Right lobe of liver (tissue), 4 donors: ENCODE measurements at regions not wholly inside any gene's neighbourhood (a gene's known extent, or its start where the extent isn't known, plus 50 kb on each side); places are given as distances from the start of the nearest gene placed in this dataset.

Experiments
- CTCF ChIP-seq, 4 donors: fragments of 200-600 bp in 3 of 4; fragments of 450-650 bp in 1 of 4; IDR thresholded peaks; one replicate each; pipeline versions ENCODE4 v1.5.1 to v1.8.0; 2016 to 2022; ENCODE audit warnings: antibody characterized with exemption in 4 of 4, mild to moderate bottlenecking in 2 of 4
- POLR2A ChIP-seq: fragments of 450-650 bp; IDR thresholded peaks from one replicate; pipeline ENCODE4 v1.6.1; 2017; ENCODE audit warnings: antibody characterized with exemption, mild to moderate bottlenecking
- donor health status: DM: no; HTN: no; CAD: no.
- donor health status: DM: no; HTN: no; CAD: no.
- donor health status: DM: no; HTN: yes; CAD: no.

- TF ChIP-seq CTCF (IDR thresholded peaks at IDR 0.05) (no peak), POLR2A (no peak)
Measured at GRCh38 chr17:83009414-83010205, 69.8 kb upstream of the METRNL start.
